ENCODE measurements at regions not wholly inside any gene's neighbourhood (a gene's known extent, or its start where the extent isn't known, plus 50 kb on each side); places are given as distances from the start of the nearest gene placed in this dataset.

- no peak for DNase-seq
- no peak for ATAC-seq
- intact Hi-C loops (cut with DNase I) = no loop called here
These were observed 188.8 kb downstream of the CYRIA start for GRCh38 chr2:16476866-16477265.

DNA sequence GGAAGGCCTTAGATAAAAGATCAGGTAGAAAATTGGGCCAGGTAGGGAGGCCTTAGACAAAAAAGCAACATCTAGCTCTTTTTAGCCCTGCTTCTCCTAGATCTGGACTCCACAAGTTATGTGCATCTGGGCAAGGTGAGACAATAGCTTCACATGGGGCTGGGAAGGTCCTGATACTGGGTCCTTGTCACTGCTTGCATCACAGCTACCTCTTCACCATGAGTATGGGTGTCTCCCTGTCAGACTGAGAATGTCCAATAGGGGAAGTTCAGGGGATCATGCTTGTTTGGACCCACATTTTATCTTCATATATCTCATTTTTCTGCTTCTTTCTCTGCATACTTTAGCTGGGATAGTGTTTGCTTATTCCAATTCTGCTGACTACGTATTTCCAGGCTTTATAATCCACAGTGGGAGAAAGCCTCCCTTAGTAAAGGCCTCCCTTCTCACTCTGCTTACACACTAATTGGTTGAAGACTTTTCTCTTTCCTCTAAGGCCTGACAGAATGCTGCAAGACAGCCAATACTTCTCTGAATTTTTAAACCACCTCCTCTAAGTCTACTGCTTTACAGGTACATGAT, 189.6 kb downstream of the CYRIA start:
- intact Hi-C loops (cut with DNase I) = no loop called here
- DNase-seq = no peak

DNA sequence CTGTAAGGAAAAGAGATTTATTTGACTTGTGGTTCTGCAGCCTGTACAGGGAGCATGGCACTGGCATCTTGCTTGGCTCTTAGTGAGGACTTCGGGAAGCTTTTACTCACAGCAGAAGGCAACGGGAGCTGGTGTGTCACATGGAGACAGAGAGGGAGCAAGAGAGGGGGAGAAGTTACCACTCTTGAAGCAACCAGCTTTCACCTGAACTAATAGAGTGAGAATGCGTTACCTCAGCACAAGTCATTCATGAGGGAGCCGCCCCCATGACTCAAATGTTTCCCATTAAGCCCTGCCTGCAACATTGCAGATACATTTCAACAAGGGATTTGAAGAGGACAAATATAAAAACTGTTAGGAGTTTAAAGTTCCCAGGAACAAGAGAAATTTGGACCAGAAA, 190.0 kb downstream of the CYRIA start:
- ATAC-seq (no peak), DNase-seq (no peak)
- intact Hi-C loops (cut with DNase I) = no loop called here

More for the DNA sequence above, 189.6 kb downstream of the CYRIA start:
- ATAC-seq = no peak

GRCh38 chr2:16473575-16473974, 192.1 kb downstream of the CYRIA start:
- no peak for DNase-seq
- no peak for ATAC-seq
- intact Hi-C loops (cut with DNase I) = no loop called here

DNA sequence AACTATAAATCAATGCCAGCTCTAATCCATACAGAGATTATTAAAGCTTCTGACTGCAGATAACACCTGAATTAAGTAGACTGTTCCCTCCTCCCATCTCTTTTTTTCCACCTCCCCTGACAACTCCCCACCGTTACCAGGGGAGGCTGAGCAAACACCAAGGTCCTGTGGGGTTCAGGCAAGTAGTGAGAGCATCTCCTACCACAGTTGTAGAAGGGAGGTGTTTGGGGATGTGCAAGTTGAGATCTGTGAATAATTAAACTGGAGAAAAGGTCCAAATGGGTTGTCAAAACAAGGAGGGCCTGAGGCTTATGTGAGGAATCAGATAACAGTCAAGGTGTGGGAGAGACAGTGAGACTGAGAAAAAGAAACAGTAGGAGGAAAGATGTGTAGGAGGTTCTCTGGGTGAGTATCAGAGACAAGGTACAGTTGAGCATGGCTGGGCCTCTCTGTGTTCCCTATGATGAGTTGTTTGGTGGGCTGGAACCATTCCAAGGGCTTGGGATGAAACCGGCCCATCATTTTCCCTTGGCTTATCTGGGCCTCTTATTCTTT, 194.6 kb downstream of the CYRIA start:
- ATAC-seq (no peak), DNase-seq (no peak)
- intact Hi-C loops (cut with DNase I) = no loop called here

DNA sequence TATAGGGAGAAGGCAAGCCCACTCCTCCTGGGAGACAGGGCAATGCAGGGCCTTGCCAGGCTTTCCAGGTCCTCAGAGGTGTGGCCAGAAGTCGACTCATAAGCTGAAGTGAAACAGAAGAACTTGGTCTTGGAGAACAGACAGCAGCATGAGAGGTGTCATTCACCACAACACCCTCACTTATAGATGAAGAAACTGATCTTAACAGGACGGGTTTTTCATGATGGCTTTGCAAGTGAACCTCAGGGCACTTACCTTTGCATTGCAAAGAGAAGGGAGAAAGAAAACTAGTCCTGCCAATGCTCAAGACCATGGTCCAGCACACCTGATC, 198.8 kb downstream of the CYRIA start:
- ATAC-seq (no peak), DNase-seq (no peak)
- intact Hi-C loops (cut with DNase I) = no loop called here

GRCh38 chr2:16466133-16466820, 199.4 kb downstream of the CYRIA start:
- no peak for ATAC-seq
- intact Hi-C loops (cut with DNase I) = no loop called here
- no peak for DNase-seq

- DNase-seq (no peak), ATAC-seq (no peak)
- intact Hi-C loops (cut with DNase I) = no loop called here
These were observed 201.0 kb downstream of the CYRIA start for GRCh38 chr2:16464641-16465040.

DNA sequence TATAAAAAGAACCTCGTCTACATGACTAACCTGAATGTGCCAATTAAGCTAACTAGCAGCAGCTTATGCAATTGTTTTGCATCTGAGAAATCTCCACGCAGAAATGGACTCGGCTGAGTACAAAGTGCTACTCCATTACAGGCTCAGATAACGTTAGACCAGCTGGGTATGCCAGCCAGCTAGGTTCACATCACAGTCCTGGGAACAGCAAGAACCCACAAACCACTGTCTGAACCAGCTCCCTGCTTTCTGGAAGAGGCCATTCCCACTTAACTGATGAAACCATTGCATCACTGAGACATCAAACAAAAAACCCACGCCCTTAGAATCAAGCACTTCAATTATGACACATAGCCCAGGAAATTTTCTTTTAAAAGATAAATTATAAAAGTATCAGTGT, 202.7 kb downstream of the CYRIA start:
- DNase-seq = no peak
- intact Hi-C loops (cut with DNase I) = no loop called here
- no peak for ATAC-seq

GRCh38 chr2:16461672-16462071, 204.0 kb downstream of the CYRIA start:
- ATAC-seq (no peak), DNase-seq (no peak)
- intact Hi-C loops (cut with DNase I) = no loop called here

GRCh38 chr2:16459606-16460005, 206.0 kb downstream of the CYRIA start:
- DNase-seq = no peak
- no peak for ATAC-seq
- intact Hi-C loops (cut with DNase I) = no loop called here

- ATAC-seq = no peak
- intact Hi-C loops (cut with DNase I) = no loop called here
- DNase-seq = no peak
These were observed 211.0 kb downstream of the CYRIA start for GRCh38 chr2:16454621-16455020.

DNA sequence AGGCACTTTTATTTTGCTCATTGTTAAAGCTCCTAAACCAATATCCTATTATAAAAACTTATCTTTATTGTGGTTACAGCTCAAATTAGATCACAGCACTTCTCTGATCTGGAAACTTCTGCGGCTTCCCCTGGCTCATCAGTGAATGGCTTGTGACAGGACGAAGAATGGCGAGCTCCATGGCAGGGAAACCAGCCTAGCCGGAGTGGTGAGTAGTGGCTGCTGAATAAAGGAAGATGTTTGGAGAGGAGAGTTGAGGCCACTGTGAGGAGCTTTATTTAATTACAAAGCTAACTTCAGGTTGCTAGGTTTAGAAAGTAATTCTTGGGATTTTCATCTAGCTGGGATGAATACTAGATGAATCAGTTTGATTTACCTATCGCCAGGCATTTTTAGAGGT, 213.5 kb downstream of the CYRIA start:
- DNase-seq = no peak
- intact Hi-C loops (cut with DNase I) = no loop called here
- ATAC-seq = no peak

DNA sequence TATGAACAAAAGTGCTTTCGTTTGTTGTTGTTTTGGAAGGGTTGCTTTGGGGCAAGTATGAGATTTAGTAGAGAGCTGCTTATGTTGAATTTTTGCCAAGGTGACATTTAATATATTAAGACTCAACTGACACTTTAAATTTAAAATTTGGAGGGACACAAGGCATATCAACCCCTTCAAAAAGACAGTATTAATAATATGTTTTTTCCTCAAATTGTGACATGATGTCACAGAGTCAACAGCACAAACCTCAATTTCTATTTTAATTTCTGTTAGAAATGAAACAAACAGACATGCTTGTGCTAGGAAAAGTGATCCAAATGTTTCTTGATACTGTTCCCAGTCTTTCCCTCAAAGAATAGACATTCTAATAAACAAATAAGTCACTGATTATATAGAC, 218.9 kb downstream of the CYRIA start:
- no peak for ATAC-seq
- intact Hi-C loops (cut with DNase I) = no loop called here
- no peak for DNase-seq

- DNase-seq (no peak), ATAC-seq (no peak)
- intact Hi-C loops (cut with DNase I) = no loop called here
These were observed 222.7 kb downstream of the CYRIA start for GRCh38 chr2:16442971-16443370.

DNA sequence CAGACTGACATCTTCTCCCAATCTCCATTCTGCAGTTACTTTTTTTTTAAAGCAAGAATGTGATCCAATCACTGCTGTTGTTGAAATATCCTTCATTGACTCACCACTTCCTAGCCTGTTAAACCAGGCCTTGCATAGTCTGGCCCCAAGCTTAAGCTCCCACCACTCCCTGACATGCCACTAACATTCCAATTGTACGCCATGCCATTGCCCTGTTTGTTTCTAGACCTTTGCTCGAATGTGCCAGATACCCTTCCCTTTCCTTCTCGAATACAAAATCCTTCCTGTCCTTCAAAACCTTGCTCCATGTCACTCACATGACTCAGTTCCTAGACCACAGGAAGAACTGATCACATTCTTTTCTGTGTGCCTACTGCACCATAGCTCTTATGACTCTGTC, 224.2 kb downstream of the CYRIA start:
- ATAC-seq (no peak), DNase-seq (no peak)
- intact Hi-C loops (cut with DNase I) = no loop called here

DNA sequence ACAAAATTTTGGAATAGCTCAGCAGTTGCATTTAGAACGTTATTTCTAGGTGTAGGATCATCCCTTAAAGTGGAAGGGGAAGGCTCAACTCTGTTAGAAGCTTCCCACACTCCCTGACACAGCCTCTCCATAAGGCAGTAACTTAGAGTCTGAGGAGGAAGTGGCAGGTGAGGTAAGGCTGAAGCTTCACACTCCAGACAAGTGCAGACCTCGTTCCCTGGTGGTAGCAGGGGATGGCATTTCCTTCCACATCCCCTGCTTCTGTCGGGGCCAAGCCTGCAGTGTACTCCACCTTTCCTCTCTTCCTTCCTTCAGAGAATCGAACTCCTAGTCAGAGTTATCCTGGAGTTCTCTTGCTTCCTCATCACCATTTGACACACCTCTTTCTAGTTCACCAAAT, 224.7 kb downstream of the CYRIA start:
- intact Hi-C loops (cut with DNase I) = no loop called here
- DNase-seq = no peak
- ATAC-seq = no peak

- DNase-seq = no peak
- intact Hi-C loops (cut with DNase I) = no loop called here
These were observed 226.9 kb downstream of the CYRIA start for GRCh38 chr2:16438613-16439321.

GRCh38 chr2:16437189-16437588, 228.4 kb downstream of the CYRIA start:
- ATAC-seq (no peak), DNase-seq (no peak)
- intact Hi-C loops (cut with DNase I) = no loop called here

More at GRCh38 chr2:16438613-16439321, 226.9 kb downstream of the CYRIA start:
- no peak for ATAC-seq

- no peak for DNase-seq
- intact Hi-C loops (cut with DNase I) = no loop called here
- no peak for ATAC-seq
These were observed 231.2 kb downstream of the CYRIA start for GRCh38 chr2:16434393-16434792.

DNA sequence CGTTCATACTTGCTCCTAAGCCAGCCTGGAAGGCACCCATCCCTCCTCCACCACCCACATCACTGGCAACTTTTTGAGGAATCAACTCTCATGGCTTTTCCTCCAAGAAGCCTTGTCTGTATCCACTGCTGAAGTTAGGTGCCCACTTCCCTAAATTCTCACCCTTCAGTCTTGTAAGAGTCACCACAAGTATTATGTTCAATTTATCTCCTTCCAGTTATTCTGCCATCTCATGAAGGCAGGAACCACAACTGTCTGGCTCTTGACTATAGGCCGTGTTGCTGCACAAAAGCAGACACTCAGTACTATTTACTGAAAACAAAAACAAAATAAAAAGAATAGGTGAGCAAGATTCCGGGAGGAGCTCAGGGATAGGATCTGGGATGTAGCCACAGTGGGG, 234.8 kb downstream of the CYRIA start:
- no peak for ATAC-seq
- no peak for DNase-seq
- intact Hi-C loops (cut with DNase I) = no loop called here

Data from left cardiac atrium (tissue), 4 donors.